GM23338 (cell line): ENCODE measurements at regions not wholly inside any gene's neighbourhood (a gene's known extent, or its start where the extent isn't known, plus 50 kb on each side); places are given as distances from the start of the nearest gene placed in this dataset.

Source experiments
- CREB1 ChIP-seq: fragments of 250-450 bp; sonication (Bioruptor Pico); IDR thresholded peaks from 2 replicates; pipeline ENCODE4 v1.5.0; 2020; ENCODE audit warnings: low read depth, mild to moderate bottlenecking, moderate library complexity
- CTCF ChIP-seq, 2 experiments: fragments of 200-600 bp in 1 of 2; sonication (generic) in 1 of 2; conservative IDR thresholded peaks; 2 replicates each; pipeline versions ENCODE4 v1.5.1 to v1.6.1; 2016 to 2017; ENCODE audit warnings: antibody characterized with exemption in 2 of 2, low read depth in 2 of 2, mild to moderate bottlenecking in 2 of 2, moderate library complexity in 1 of 2
- ETS1 ChIP-seq: IDR thresholded peaks from 2 replicates; pipeline ENCODE4 v1.6.1; 2016; ENCODE audit warnings: antibody characterized with exemption
- EZH2 ChIP-seq: fragments of 200-600 bp; sonication (generic); IDR thresholded peaks from one replicate; pipeline ENCODE4 v1.8.0; 2017; ENCODE audit warnings: antibody characterized with exemption, mild to moderate bottlenecking, low read depth; ENCODE audit not compliant: unreplicated experiment
- EZH2phosphoT487 ChIP-seq: fragments of 200-600 bp; sonication (generic); IDR thresholded peaks from one replicate; pipeline ENCODE4 v1.8.1; 2018; ENCODE audit warnings: antibody characterized with exemption; ENCODE audit not compliant: unreplicated experiment
- JUNB ChIP-seq: IDR thresholded peaks from one replicate; pipeline ENCODE4 v1.6.1; 2016; ENCODE audit warnings: antibody characterized with exemption; ENCODE audit not compliant: unreplicated experiment
- NANOG ChIP-seq: IDR thresholded peaks from 2 replicates; pipeline ENCODE4 v1.6.1; 2016; ENCODE audit warnings: antibody characterized with exemption, borderline replicate concordance
- POLR2AphosphoS5 ChIP-seq: IDR thresholded peaks from 2 replicates; pipeline ENCODE4 v1.6.1; 2016; ENCODE audit warnings: antibody characterized with exemption, low read depth
- REST ChIP-seq: IDR thresholded peaks from one replicate; pipeline ENCODE4 v1.6.1; 2018; ENCODE audit warnings: antibody characterized with exemption; ENCODE audit not compliant: unreplicated experiment
- STAT1 ChIP-seq: IDR thresholded peaks from one replicate; pipeline ENCODE4 v1.6.1; 2016; ENCODE audit warnings: antibody characterized with exemption; ENCODE audit not compliant: unreplicated experiment
- ZNF331 ChIP-seq: fragments of 250-450 bp; sonication (Bioruptor Pico); IDR thresholded peaks from 2 replicates; pipeline ENCODE4 v1.5.0; 2020; ENCODE audit warnings: low read depth, mild to moderate bottlenecking, moderate library complexity
- TF ChIP-seq, protein P1 (sequence below): fragments of 250-450 bp; sonication (Bioruptor Pico); IDR thresholded peaks from 2 replicates; pipeline ENCODE4 v1.5.0; 2020; ENCODE audit warnings: mild to moderate bottlenecking, moderate library complexity

- TF ChIP-seq CTCF (conservative IDR thresholded peaks at IDR 0.05; ENCODE audit: low read depth in 2 of 2) = no peak
- TF ChIP-seq POLR2AphosphoS5 = no peak
- TF ChIP-seq CREB1 = no peak
- no peak for TF ChIP-seq EZH2phosphoT487
- TF ChIP-seq STAT1 = no peak
- TF ChIP-seq EZH2 = no peak
- TF ChIP-seq REST = no peak
- TF ChIP-seq NANOG = no peak
- TF ChIP-seq ETS1 = no peak
- TF ChIP-seq, protein P1, sequence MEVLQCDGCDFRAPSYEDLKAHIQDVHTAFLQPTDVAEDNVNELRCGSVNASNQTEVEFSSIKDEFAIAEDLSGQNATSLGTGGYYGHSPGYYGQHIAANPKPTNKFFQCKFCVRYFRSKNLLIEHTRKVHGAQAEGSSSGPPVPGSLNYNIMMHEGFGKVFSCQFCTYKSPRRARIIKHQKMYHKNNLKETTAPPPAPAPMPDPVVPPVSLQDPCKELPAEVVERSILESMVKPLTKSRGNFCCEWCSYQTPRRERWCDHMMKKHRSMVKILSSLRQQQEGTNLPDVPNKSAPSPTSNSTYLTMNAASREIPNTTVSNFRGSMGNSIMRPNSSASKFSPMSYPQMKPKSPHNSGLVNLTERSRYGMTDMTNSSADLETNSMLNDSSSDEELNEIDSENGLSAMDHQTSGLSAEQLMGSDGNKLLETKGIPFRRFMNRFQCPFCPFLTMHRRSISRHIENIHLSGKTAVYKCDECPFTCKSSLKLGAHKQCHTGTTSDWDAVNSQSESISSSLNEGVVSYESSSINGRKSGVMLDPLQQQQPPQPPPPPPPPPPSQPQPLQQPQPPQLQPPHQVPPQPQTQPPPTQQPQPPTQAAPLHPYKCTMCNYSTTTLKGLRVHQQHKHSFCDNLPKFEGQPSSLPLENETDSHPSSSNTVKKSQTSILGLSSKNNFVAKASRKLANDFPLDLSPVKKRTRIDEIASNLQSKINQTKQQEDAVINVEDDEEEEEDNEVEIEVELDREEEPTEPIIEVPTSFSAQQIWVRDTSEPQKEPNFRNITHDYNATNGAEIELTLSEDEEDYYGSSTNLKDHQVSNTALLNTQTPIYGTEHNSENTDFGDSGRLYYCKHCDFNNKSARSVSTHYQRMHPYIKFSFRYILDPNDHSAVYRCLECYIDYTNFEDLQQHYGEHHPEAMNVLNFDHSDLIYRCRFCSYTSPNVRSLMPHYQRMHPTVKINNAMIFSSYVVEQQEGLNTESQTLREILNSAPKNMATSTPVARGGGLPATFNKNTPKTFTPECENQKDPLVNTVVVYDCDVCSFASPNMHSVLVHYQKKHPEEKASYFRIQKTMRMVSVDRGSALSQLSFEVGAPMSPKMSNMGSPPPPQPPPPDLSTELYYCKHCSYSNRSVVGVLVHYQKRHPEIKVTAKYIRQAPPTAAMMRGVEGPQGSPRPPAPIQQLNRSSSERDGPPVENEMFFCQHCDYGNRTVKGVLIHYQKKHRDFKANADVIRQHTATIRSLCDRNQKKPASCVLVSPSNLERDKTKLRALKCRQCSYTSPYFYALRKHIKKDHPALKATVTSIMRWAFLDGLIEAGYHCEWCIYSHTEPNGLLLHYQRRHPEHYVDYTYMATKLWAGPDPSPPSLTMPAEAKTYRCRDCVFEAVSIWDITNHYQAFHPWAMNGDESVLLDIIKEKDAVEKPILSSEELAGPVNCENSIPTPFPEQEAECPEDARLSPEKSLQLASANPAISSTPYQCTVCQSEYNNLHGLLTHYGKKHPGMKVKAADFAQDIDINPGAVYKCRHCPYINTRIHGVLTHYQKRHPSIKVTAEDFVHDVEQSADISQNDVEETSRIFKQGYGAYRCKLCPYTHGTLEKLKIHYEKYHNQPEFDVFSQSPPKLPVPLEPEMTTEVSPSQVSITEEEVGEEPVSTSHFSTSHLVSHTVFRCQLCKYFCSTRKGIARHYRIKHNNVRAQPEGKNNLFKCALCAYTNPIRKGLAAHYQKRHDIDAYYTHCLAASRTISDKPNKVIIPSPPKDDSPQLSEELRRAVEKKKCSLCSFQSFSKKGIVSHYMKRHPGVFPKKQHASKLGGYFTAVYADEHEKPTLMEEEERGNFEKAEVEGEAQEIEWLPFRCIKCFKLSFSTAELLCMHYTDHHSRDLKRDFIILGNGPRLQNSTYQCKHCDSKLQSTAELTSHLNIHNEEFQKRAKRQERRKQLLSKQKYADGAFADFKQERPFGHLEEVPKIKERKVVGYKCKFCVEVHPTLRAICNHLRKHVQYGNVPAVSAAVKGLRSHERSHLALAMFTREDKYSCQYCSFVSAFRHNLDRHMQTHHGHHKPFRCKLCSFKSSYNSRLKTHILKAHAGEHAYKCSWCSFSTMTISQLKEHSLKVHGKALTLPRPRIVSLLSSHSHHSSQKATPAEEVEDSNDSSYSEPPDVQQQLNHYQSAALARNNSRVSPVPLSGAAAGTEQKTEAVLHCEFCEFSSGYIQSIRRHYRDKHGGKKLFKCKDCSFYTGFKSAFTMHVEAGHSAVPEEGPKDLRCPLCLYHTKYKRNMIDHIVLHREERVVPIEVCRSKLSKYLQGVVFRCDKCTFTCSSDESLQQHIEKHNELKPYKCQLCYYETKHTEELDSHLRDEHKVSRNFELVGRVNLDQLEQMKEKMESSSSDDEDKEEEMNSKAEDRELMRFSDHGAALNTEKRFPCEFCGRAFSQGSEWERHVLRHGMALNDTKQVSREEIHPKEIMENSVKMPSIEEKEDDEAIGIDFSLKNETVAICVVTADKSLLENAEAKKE (CRISPR knock-in tag) = no peak
- no peak for TF ChIP-seq JUNB
- TF ChIP-seq ZNF331 (CRISPR knock-in tag) = no peak
Measured at GRCh38 chr2:6370753-6371551, 494.8 kb downstream of the CMPK2 start.
